ENCODE measurements at regions not wholly inside any gene's neighbourhood (a gene's known extent, or its start where the extent isn't known, plus 50 kb on each side); places are given as distances from the start of the nearest gene placed in this dataset.

GRCh38 chr1:5734996-5735395 lies 257.2 kb downstream of the NPHP4 start:
- no peak overlapping the region for H3K27ac ChIP-seq (replicated peaks)
- DNase-seq, result no peak
- H3K9me3 ChIP-seq (replicated peaks), result no peaks in the 10 kb centered on the region
- no peak for TF ChIP-seq CTCF (IDR thresholded peaks at IDR 0.05; ENCODE audit: borderline replicate concordance)
- peaks cover 42% of the 10 kb centered on the region for H3K27me3 ChIP-seq (ENCODE audit: low read depth)
- H3K4me1 ChIP-seq, result no peaks in the 10 kb centered on the region
- H3K36me3 ChIP-seq, result no peaks in the 10 kb centered on the region
- no peak overlapping the region for H3K4me3 ChIP-seq
- intact Hi-C loops (cut with micrococcal nuclease), result no loop called here

GRCh38 chr1:5734414-5734813 lies 257.8 kb downstream of the NPHP4 start:
- no peaks in the 10 kb centered on the region for H3K9me3 ChIP-seq (replicated peaks)
- H3K4me3 ChIP-seq, result no peak overlapping the region
- intact Hi-C loops (cut with micrococcal nuclease), result no loop called here
- H3K4me1 ChIP-seq, result no peaks in the 10 kb centered on the region
- H3K36me3 ChIP-seq, result no peaks in the 10 kb centered on the region
- peaks cover 41% of the 10 kb centered on the region for H3K27me3 ChIP-seq (ENCODE audit: low read depth)
- H3K27ac ChIP-seq (replicated peaks), result no peak overlapping the region
- TF ChIP-seq CTCF (IDR thresholded peaks at IDR 0.05; ENCODE audit: borderline replicate concordance), result no peak
- DNase-seq, result no peak

GRCh38 chr1:5733596-5733995 lies 258.6 kb downstream of the NPHP4 start:
- no peak for DNase-seq
- no peak overlapping the region for H3K27ac ChIP-seq (replicated peaks)
- no peaks in the 10 kb centered on the region for H3K36me3 ChIP-seq
- intact Hi-C loops (cut with micrococcal nuclease), result no loop called here
- H3K4me1 ChIP-seq, result no peaks in the 10 kb centered on the region
- no peak overlapping the region for H3K4me3 ChIP-seq
- no peaks in the 10 kb centered on the region for H3K9me3 ChIP-seq (replicated peaks)
- H3K27me3 ChIP-seq (ENCODE audit: low read depth), result peaks cover 42% of the 10 kb centered on the region
- no peak for TF ChIP-seq CTCF (IDR thresholded peaks at IDR 0.05; ENCODE audit: borderline replicate concordance)

- no peaks in the 10 kb centered on the region for H3K36me3 ChIP-seq
- intact Hi-C loops (cut with micrococcal nuclease), result no loop called here
- no peak overlapping the region for H3K27ac ChIP-seq (replicated peaks)
- H3K27me3 ChIP-seq (ENCODE audit: low read depth), result peaks cover 56% of the 10 kb centered on the region
- no peaks in the 10 kb centered on the region for H3K4me1 ChIP-seq
- no peak overlapping the region for H3K4me3 ChIP-seq
- no peak for TF ChIP-seq CTCF (IDR thresholded peaks at IDR 0.05; ENCODE audit: borderline replicate concordance)
- DNase-seq, result no peak
- H3K9me3 ChIP-seq (replicated peaks), result no peaks in the 10 kb centered on the region
Observed at GRCh38 chr1:5731110-5731423, 261.2 kb downstream of the NPHP4 start.

- Histone ChIP-seq H3K27ac (replicated peaks) (no peak overlapping the region), H3K4me3 (no peak overlapping the region), H3K36me3 (no peaks in the 10 kb centered on the region), H3K9me3 (replicated peaks) (no peaks in the 10 kb centered on the region), H3K4me1 (no peaks in the 10 kb centered on the region), H3K27me3 (ENCODE audit: low read depth) (peaks cover 61% of the 10 kb centered on the region)
- intact Hi-C loops (cut with micrococcal nuclease), result no loop called here
- DNase-seq, result no peak
- no peak for TF ChIP-seq CTCF (IDR thresholded peaks at IDR 0.05; ENCODE audit: borderline replicate concordance)
Observed at GRCh38 chr1:5730272-5731109, 261.7 kb downstream of the NPHP4 start.
